ENCODE measurements at regions not wholly inside any gene's neighbourhood (a gene's known extent, or its start where the extent isn't known, plus 50 kb on each side); places are given as distances from the start of the nearest gene placed in this dataset.

- H3K4me3 ChIP-seq (replicated peaks; ENCODE audit: low read depth, low read length): no peak overlapping the region
- TF ChIP-seq CTCF (IDR thresholded peaks at IDR 0.05; ENCODE audit: low read length, missing control alignments): no peak
- no peak for DNase-seq (ENCODE audit: low read depth)
Measured at GRCh38 chr2:65549631-65550030, 117.2 kb upstream of the SPRED2 start.

GRCh38 chr2:65549257-65549627, 116.8 kb upstream of the SPRED2 start:
- DNase-seq (ENCODE audit: low read depth): no peak
- no peak for TF ChIP-seq CTCF (IDR thresholded peaks at IDR 0.05; ENCODE audit: low read length, missing control alignments)

GRCh38 chr2:65548576-65549256, 116.3 kb upstream of the SPRED2 start:
- no peak overlapping the region for H3K4me3 ChIP-seq (replicated peaks; ENCODE audit: low read depth, low read length)
- TF ChIP-seq CTCF (IDR thresholded peaks at IDR 0.05; ENCODE audit: low read length, missing control alignments): no peak
- no peak for DNase-seq (ENCODE audit: low read depth)

More at GRCh38 chr2:65549257-65549627, 116.8 kb upstream of the SPRED2 start:
- no peak overlapping the region for H3K4me3 ChIP-seq (replicated peaks; ENCODE audit: low read depth, low read length)

- no peak for DNase-seq (ENCODE audit: low read depth)
- H3K4me3 ChIP-seq (replicated peaks; ENCODE audit: low read depth, low read length): no peak overlapping the region
- no peak for TF ChIP-seq CTCF (IDR thresholded peaks at IDR 0.05; ENCODE audit: low read length, missing control alignments)
Measured at GRCh38 chr2:65548064-65548463, 115.7 kb upstream of the SPRED2 start.

- no peak overlapping the region for H3K4me3 ChIP-seq (replicated peaks; ENCODE audit: low read depth, low read length)
Measured at GRCh38 chr2:65545837-65546805, 113.7 kb upstream of the SPRED2 start.

GRCh38 chr2:65541773-65542172, 109.4 kb upstream of the SPRED2 start:
- no peak overlapping the region for H3K4me3 ChIP-seq (replicated peaks; ENCODE audit: low read depth, low read length)
- no peak for TF ChIP-seq CTCF (IDR thresholded peaks at IDR 0.05; ENCODE audit: low read length, missing control alignments)
- DNase-seq (ENCODE audit: low read depth): no peak

More at GRCh38 chr2:65545837-65546805, 113.7 kb upstream of the SPRED2 start:
- no peak for TF ChIP-seq CTCF (IDR thresholded peaks at IDR 0.05; ENCODE audit: low read length, missing control alignments)
- DNase-seq (ENCODE audit: low read depth): peak; percentile 13

All from fibroblast of pulmonary artery (primary cell).